Stimulated activated CD4-positive, alpha-beta T cell treated with anti-CD3 and anti-CD28 coated beads, TNF-alpha, amount 100 ng/mL, for 4 hours (primary cell): ENCODE measurements at regions not wholly inside any gene's neighbourhood (a gene's known extent, or its start where the extent isn't known, plus 50 kb on each side); places are given as distances from the start of the nearest gene placed in this dataset.
"Not testable (repeated sequence)": the region's sequence is repeated elsewhere in the genome, so short reads cannot be mapped to it uniquely, and the experiment has no call there.

Experiments used
- DNase-seq, 3 experiments: peaks; one replicate each; pipeline ENCODE4 v3.0.0-alpha.2; 2020; ENCODE audit warnings: low read depth in 3 of 3

- no peak for DNase-seq
Observed at GRCh38 chrX:122047261-122047660, 999.9 kb downstream of the GLUD2 start.

GRCh38 chrX:122055460-122055859 lies 1008.0 kb downstream of the GLUD2 start:
- no peak for DNase-seq

GRCh38 chrX:122055979-122056715 lies 1008.7 kb downstream of the GLUD2 start:
- no peak for DNase-seq

GRCh38 chrX:122076241-122076640 lies 1028.8 kb downstream of the GLUD2 start:
- DNase-seq, result no peak

- DNase-seq, result no peak
Observed at GRCh38 chrX:122078079-122078478, 1030.7 kb downstream of the GLUD2 start.

- DNase-seq, result no peak
Observed at GRCh38 chrX:122087341-122087740, 1039.9 kb downstream of the GLUD2 start.

- no peak for DNase-seq
Observed at GRCh38 chrX:122091571-122091970, 1044.2 kb downstream of the GLUD2 start.

GRCh38 chrX:122092360-122092759 lies 1045.0 kb downstream of the GLUD2 start:
- DNase-seq, result no peak

GRCh38 chrX:122092978-122093377 lies 1045.6 kb downstream of the GLUD2 start:
- DNase-seq, result no peak

GRCh38 chrX:122094611-122095010 lies 1047.2 kb downstream of the GLUD2 start:
- DNase-seq, result no peak

GRCh38 chrX:122113376-122113775 lies 1066.0 kb downstream of the GLUD2 start:
- no peak for DNase-seq

- DNase-seq, result no peak
Observed at GRCh38 chrX:122113896-122114295, 1066.5 kb downstream of the GLUD2 start.

- DNase-seq, result no peak
Observed at GRCh38 chrX:122115604-122116003, 1068.2 kb downstream of the GLUD2 start.

GRCh38 chrX:122119361-122119760 lies 1064.7 kb upstream of the GRIA3 start:
- no peak for DNase-seq

- DNase-seq, result no peak
Observed at GRCh38 chrX:122122274-122122673, 1061.8 kb upstream of the GRIA3 start.

- no peak for DNase-seq
Observed at GRCh38 chrX:122133478-122133877, 1050.6 kb upstream of the GRIA3 start.

GRCh38 chrX:122134291-122134690 lies 1049.8 kb upstream of the GRIA3 start:
- no peak for DNase-seq

GRCh38 chrX:122135070-122135469 lies 1049.0 kb upstream of the GRIA3 start:
- no peak for DNase-seq

- DNase-seq, result not testable (repeated sequence)
Observed at GRCh38 chrX:122140219-122140618, 1043.9 kb upstream of the GRIA3 start.

- DNase-seq, result no peak
Observed at GRCh38 chrX:122154019-122154418, 1030.1 kb upstream of the GRIA3 start.

- no peak for DNase-seq
Observed at GRCh38 chrX:122168241-122168640, 1015.8 kb upstream of the GRIA3 start.

GRCh38 chrX:122184791-122185190 lies 999.3 kb upstream of the GRIA3 start:
- DNase-seq, result no peak

- no peak for DNase-seq
Observed at GRCh38 chrX:122187069-122187713, 996.9 kb upstream of the GRIA3 start.

- no peak for DNase-seq
Observed at GRCh38 chrX:122188751-122189150, 995.3 kb upstream of the GRIA3 start.
